HT1080 (cell line): ENCODE measurements at regions not wholly inside any gene's neighbourhood (a gene's known extent, or its start where the extent isn't known, plus 50 kb on each side); places are given as distances from the start of the nearest gene placed in this dataset.

Experiments
- DNase-seq: peaks from one replicate; pipeline ENCODE4 v3.0.0-alpha.2; 2015; ENCODE audit warnings: low read depth

DNA sequence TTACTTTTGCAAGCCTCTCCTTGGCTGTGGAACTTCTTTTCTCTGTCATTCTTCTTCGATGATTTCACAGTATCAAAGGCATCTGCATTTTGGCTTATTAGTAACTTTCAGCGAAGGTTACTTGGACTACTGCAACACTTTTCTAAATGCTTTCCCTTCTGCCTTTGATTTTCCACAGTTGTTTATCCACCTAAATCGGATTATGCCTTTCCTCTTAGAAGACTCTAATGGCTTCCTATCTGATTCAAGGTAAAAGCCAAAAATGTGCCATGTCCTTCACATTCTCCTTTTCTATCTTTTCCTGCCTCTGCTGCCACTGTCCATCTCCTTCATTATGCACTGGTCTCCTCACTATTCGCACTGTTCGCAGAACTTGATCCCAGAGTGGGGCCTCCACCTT, 1606.3 kb upstream of the LRRTM3 start:
- DNase-seq = no peak

GRCh38 chr10:65320236-65321026, 1605.4 kb upstream of the LRRTM3 start:
- peak; percentile 27 for DNase-seq

DNA sequence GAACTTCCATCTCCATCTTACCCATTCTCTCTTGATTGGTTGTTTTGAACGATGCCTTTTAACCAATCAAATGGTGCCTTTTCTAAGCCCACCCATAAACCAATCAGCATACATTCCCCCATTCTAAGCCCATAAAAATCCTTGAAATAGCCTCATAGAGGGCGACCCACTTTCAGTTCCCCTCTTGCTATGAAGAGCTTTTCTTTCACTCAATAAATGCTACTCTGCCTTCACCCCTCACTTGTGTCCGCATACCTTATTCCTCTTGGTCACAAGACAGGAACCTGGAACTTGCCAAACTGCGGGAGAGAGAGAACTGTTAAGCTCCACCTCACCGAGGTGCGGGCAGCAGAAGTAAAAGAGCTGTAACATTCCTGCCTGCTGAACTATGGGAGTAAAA, 1602.0 kb upstream of the LRRTM3 start:
- no peak for DNase-seq

- DNase-seq = no peak
These were observed 1599.9 kb upstream of the LRRTM3 start for GRCh38 chr10:65325913-65326312.

DNA sequence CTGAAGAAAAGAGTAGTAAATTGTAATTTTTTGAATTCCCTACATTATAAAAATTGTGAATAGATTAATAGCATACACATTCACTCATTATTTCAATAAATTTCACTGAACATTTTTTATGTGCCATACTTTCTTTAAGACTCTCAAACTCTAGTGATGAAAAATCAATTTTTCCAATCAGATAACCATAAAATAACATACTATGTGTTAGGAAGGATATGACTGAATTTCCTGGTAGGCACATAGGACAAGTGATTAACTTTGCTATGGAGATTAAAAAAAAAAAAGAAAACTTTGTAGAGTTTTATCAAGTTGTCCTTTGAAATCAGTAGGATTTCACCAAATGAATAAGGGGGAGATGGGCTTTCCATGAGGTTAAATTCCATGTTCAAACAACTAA, 1597.3 kb upstream of the LRRTM3 start:
- no peak for DNase-seq

GRCh38 chr10:65335311-65335710, 1590.5 kb upstream of the LRRTM3 start:
- DNase-seq = no peak

GRCh38 chr10:65340340-65340739, 1585.5 kb upstream of the LRRTM3 start:
- no peak for DNase-seq

DNA sequence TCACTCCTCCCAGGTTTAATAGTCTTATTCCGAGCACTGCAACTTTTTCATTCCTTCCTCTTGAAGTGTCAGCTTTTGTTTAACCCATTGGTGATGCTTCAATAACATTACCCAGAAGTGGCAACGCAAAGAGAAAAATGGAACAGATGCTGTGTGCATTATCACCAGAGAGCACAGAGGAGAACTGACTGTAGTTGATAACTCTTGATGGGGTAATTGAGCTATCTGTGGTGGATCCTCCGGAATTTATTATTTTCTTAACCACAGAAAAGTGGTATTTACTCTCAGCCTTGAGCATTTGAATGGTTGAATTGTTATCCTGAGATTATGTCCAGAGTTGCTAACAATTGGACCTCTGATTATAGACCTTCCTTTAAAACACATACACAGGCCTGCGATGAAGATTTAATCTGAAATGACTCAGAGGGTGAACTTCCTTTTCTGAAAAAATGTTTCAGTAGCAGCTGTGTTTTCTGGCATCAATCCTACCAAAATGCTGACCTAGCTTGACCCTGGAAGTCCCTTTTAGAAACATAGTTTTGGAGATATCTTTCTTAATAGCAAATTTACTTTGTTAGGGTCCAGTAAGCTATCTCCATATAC, 1584.4 kb upstream of the LRRTM3 start:
- peak; percentile 91 for DNase-seq

DNA sequence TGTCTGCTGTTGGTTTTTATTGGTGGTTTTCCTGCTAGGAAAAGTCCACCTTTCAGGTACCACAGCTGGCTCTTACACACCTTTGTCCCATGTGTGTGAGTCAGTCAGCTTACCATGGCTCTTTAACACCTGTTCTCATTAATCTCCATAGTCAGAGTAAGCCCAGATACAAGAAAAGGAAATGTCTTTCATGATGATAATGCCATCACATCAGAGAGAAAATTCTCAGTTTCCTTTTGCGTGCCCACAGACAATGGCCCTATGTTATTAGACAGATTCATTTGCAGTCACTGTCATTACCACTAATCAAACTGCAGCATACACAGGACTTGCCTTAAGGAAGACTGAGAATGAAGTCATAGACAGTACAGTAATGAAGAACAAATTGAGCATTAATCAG, 1583.6 kb upstream of the LRRTM3 start:
- no peak for DNase-seq

- no peak for DNase-seq
These were observed 1579.4 kb upstream of the LRRTM3 start for GRCh38 chr10:65346466-65346865.

DNA sequence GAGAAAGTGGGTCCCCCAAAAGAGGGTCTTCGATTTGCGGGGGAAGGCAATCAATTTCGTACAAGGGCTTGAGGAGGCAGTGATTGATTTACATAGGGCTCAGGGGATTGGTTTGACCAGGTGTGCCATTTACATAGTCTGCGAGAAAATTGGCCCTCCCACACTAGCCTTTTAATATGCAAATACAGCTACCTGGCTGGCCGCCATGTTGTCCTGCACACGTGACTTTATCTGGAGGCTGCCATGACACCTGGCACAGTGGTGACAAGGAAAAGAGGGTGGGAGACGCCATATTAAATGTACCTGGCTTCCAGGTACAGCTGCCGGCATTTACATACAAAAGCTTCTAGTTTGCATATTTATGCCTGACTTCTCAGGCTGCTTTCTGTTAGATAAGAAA, 1577.2 kb upstream of the LRRTM3 start:
- no peak for DNase-seq

- no peak for DNase-seq
These were observed 1575.2 kb upstream of the LRRTM3 start for GRCh38 chr10:65350611-65351010.

GRCh38 chr10:65355141-65355680, 1570.6 kb upstream of the LRRTM3 start:
- no peak for DNase-seq

- DNase-seq = peak; percentile 40
These were observed 1567.3 kb upstream of the LRRTM3 start for GRCh38 chr10:65358565-65358964.

DNA sequence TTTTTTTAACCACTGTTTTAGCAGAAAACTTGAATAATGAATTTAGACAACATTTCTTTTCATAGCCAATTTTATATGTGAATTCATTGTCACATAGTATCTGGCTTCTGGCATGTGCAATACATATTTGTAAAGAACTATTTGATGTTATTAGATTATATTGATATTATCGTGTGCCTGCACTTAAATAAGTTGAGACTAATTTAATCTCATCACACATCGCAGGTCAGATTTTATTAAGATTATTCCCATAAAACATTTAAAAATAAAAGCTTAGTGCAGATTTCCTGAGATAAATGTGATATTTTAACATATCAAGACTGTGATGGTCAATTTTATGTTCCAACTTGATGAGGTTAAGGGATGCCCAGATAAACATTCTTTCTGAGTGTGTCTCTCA, 1565.3 kb upstream of the LRRTM3 start:
- DNase-seq = no peak

- no peak for DNase-seq
These were observed 1560.0 kb upstream of the LRRTM3 start for GRCh38 chr10:65365878-65366277.

DNA sequence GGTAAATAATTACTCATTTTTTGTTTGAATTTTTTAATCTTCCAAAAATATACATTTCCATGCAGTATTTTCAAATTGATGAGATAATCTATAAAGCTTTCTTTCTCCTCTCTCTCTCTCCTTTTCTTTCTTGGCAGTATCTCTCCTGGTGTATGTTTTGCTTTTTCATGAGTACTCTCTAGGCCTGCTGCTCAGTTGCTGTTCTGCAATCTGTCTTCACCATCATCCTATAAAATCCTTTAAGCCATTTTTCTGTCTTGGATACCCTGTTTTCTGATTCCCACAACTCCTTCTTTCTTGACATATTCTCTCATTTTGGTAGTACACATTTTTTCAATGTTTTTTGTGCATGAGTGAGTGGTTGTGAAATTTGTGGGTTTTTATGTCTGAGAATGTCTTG, 1558.1 kb upstream of the LRRTM3 start:
- DNase-seq = no peak

- no peak for DNase-seq
These were observed 1550.3 kb upstream of the LRRTM3 start for GRCh38 chr10:65375528-65375927.

GRCh38 chr10:65377687-65378086, 1548.1 kb upstream of the LRRTM3 start:
- peak; percentile 40 for DNase-seq

DNA sequence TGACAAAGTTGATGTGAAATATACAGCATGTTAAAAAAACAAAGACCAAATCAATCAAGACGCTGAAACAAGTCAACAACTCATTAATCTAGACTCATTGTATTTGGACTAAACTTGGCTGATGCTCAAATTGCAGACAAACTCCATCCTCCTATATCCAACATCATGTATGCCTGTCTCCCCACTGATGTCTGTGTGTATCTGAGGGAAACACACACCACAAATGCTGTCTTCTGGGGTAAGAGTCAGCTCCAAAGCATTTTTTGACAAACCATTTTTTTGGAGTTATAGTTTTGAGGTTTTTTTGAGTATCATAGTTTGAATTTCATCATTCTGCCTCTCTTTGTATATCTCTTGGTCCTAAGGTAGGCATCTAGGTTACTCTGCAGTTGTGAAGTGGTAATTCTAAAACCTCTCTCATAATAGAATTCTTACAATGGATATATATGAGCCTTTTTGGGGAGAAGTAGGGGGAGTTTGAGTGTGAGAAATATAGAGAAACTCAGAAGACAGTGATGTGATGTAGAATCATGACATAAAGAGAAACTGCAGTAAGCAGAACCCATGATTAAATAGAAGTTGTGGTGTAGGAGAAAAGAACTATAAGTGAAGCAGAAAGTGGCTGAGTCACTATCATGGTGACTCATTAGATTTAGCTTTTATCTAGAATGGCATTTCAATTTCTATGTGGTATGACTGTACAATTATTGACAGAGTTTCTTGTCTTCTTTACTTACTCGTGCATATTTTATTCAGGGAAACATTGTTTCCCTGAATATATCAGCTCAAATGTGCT, 1531.1 kb upstream of the LRRTM3 start:
- DNase-seq = peak; percentile 88

DNA sequence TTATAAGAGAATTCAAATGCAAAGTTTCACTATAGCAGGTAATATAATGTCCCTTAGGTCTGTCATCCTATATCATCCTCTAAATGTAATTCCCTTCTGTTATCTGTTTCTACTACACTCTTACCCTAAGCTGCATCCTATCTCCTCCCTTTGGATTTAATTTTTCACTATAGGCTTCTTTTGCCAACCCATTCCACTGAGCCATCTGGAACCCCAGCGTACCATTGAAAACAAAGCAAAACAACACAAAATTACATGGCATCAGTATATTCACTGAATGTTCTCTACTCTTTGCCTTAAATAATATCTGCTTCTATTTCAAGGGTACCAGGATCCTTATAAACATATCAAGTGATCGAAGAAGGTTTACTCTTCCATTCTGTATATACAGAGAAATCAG, 1530.2 kb upstream of the LRRTM3 start:
- DNase-seq = no peak

DNA sequence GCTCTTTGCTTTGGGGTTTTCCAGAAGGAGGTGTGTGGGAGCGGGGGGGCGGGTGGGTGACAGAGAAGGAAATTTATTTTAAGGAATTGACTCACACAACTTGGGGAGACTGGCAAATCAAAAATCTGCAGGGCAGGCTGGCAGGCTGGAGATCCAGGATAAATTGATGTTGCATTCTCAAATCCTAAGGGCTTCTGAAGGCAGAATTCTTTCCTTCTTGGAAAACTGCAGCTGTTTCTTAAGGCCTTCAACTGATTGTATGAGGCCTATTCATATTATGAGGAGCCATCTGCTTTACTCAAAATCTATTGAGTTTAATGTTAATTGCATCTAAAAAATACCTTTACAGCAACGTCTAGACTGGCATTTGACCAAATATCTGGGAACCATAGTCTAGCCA, 1528.8 kb upstream of the LRRTM3 start:
- DNase-seq = no peak
